Progenitor cell of endocrine pancreas (in vitro differentiated cells): ENCODE measurements at regions not wholly inside any gene's neighbourhood (a gene's known extent, or its start where the extent isn't known, plus 50 kb on each side); places are given as distances from the start of the nearest gene placed in this dataset.

Experiments
- DNase-seq: peaks from one replicate; pipeline ENCODE4 v3.0.0; 2021; ENCODE audit warnings: low spot score; ENCODE audit not compliant: unreplicated experiment
- H3K27ac Mint-ChIP-seq: 2 replicates; pipeline ENCODE4 v1.8.0; 2021; ENCODE audit warnings: mild to moderate bottlenecking, moderate library complexity, mixed read lengths
- H3K27me3 Mint-ChIP-seq: 2 replicates; pipeline ENCODE4 v1.8.0; 2021; ENCODE audit warnings: mixed read lengths
- H3K36me3 Mint-ChIP-seq: 2 replicates; pipeline ENCODE4 v1.8.0; 2022; ENCODE audit warnings: mixed read lengths; ENCODE audit not compliant: insufficient read depth
- H3K4me1 Mint-ChIP-seq: 2 replicates; pipeline ENCODE4 v1.8.0; 2021; ENCODE audit warnings: low read depth, mixed read lengths
- H3K4me3 Mint-ChIP-seq: 2 replicates; pipeline ENCODE4 v1.8.0; 2021; ENCODE audit warnings: low read depth, mild to moderate bottlenecking, moderate library complexity, mixed read lengths
- H3K9me3 Mint-ChIP-seq: 2 replicates; pipeline ENCODE4 v1.8.0; 2021; ENCODE audit warnings: low read depth, mixed read lengths
- TF ChIP-seq, protein P1 (sequence below): fragments of 200-600 bp; sonication (generic); IDR thresholded peaks from one replicate; pipeline ENCODE4 v1.5.0; 2021; ENCODE audit warnings: antibody characterized with exemption, mild to moderate bottlenecking; ENCODE audit not compliant: unreplicated experiment

DNA sequence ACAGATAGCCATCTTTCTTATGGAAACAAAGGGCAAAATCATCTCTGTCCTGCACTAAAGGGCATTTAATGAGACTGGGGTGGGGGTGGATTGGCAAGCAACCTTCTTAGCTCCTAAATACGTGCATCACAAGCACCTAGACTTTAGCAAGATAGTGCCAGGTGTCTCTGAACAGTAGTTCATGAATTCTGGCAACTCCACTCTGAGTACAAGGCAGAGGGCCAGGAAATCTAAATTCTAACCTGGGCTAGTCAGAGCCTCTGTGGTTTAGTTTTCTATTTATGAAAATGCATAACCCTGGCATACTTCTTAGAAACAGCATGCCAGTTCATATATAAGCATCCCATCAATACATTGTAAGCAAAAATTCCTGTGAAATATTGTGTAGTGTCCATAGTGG, 788.5 kb downstream of the MCTP2 start:
- Mint-ChIP-seq H3K4me3 (no peak overlapping the region), H3K4me1 (no peaks in the 10 kb centered on the region), H3K36me3 (no peaks in the 10 kb centered on the region), H3K27ac (no peak overlapping the region), H3K27me3 (no peaks in the 10 kb centered on the region), H3K9me3 (no peaks in the 10 kb centered on the region)
- TF ChIP-seq, protein P1, sequence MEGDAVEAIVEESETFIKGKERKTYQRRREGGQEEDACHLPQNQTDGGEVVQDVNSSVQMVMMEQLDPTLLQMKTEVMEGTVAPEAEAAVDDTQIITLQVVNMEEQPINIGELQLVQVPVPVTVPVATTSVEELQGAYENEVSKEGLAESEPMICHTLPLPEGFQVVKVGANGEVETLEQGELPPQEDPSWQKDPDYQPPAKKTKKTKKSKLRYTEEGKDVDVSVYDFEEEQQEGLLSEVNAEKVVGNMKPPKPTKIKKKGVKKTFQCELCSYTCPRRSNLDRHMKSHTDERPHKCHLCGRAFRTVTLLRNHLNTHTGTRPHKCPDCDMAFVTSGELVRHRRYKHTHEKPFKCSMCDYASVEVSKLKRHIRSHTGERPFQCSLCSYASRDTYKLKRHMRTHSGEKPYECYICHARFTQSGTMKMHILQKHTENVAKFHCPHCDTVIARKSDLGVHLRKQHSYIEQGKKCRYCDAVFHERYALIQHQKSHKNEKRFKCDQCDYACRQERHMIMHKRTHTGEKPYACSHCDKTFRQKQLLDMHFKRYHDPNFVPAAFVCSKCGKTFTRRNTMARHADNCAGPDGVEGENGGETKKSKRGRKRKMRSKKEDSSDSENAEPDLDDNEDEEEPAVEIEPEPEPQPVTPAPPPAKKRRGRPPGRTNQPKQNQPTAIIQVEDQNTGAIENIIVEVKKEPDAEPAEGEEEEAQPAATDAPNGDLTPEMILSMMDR = no peak
- no peak for DNase-seq

DNA sequence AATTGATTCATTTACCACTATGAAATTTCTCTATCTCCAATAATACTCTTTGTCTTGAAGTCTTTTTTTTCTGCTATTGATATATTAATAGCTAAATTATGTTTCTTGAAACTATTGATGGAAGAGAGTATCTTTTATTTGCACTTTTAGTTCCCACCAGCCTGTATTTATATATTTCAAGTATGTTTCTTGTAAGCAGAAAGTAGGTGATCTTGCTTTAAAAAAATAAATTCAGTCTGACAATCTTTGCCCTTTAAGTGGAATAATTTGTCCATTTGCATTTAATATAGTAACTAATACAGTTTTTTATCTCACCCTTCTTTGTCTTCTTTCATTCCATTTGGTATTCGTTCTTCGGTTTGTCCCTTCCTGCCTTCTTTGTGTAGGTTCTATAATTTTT, 790.5 kb downstream of the MCTP2 start:
- TF ChIP-seq, protein P1 = no peak
- Mint-ChIP-seq H3K4me3 (no peak overlapping the region), H3K27ac (no peak overlapping the region), H3K9me3 (no peaks in the 10 kb centered on the region), H3K4me1 (peaks cover 2% of the 10 kb centered on the region), H3K36me3 (no peaks in the 10 kb centered on the region), H3K27me3 (no peaks in the 10 kb centered on the region)
- DNase-seq = no peak

DNA sequence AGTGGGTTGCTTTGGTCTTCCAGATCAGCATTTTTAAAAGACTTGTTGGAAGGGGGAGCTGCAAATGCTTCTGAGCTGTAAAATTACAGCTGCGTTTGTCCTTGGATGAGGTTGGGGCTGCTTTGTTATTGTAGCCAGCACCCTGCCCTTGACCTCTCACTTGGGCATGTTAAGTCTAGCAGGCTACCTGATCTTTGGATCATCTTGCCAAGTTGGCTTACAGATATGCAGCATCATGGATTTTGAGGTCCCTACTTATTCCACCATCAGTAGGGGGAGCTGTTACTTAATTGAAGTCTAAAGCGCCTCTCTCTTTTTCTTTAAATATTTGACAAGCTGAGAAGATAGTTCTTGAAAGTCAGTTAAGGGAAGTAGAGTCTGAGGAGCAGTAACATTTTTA, 793.0 kb downstream of the MCTP2 start:
- Mint-ChIP-seq H3K9me3 (no peaks in the 10 kb centered on the region), H3K36me3 (no peaks in the 10 kb centered on the region), H3K4me1 (peaks cover 2% of the 10 kb centered on the region), H3K4me3 (no peak overlapping the region), H3K27me3 (no peaks in the 10 kb centered on the region), H3K27ac (no peak overlapping the region)
- no peak for DNase-seq
- TF ChIP-seq, protein P1 = peak; percentile 48

DNA sequence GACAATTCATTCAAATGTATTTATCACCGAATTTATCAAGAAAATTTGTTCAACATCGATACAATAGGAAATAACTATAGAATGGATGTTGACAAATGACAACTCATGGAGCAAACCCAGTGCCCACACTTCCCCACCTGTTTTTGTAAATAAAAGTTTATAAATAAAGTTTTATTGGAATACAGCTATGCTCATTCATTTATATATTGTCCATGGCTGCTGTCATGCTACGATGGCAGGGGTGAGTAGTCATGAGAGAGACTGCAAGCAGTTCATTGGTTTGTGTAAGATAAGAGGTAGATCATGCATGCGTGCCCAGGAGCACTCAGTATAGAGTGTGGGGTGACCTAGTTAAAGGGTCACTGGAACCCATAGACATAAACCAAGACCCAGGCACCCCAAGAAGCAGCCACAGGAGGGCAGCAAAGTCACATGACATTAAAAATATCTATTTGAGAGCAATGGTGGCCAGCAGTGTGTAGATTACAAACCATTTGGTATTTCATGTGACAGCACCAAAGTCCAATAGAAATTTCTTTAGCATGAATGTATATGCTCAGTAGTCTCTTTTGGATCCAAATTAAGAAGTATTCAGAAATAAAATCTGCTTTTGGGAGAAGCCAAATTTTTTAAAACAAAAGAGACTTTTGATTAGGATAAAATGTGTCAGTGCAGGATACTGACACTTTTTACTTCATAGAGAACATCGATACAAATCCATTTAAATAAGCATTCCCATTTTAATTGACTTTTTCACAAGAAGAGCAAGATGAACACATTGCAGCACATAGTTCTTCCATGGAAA, 794.8 kb downstream of the MCTP2 start:
- Mint-ChIP-seq H3K27me3 (no peaks in the 10 kb centered on the region), H3K27ac (no peak overlapping the region), H3K36me3 (peaks cover 1% of the 10 kb centered on the region), H3K4me1 (peaks cover 2% of the 10 kb centered on the region), H3K9me3 (peaks cover 6% of the 10 kb centered on the region), H3K4me3 (no peak overlapping the region)
- peak; percentile 53 for DNase-seq
- TF ChIP-seq, protein P1 = peak; percentile 73

DNA sequence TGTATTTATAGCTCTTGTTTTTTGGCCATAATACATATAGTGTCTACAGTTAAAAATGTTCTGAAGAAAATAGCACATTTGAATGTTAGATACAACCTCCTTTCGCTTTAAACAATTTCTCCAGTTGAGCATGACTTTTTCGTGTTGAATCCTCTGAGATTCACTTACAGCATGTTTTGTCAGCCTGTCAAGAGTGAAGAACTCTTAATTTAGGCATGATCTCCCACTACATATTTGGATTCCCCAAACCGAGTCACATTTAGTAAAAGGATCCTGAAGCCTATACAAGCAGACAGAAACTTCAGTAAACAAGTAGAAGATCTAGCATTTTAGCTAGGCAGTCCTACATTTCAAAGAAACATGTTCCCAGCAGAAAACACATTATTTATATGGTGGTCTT, 796.6 kb downstream of the MCTP2 start:
- Mint-ChIP-seq H3K4me3 (no peak overlapping the region), H3K9me3 (peaks cover 9% of the 10 kb centered on the region), H3K27me3 (no peaks in the 10 kb centered on the region), H3K36me3 (peaks cover 1% of the 10 kb centered on the region), H3K4me1 (peaks cover 2% of the 10 kb centered on the region), H3K27ac (no peak overlapping the region)
- TF ChIP-seq, protein P1 = no peak
- no peak for DNase-seq
